Adipocyte (in vitro differentiated cells): ENCODE measurements at regions not wholly inside any gene's neighbourhood (a gene's known extent, or its start where the extent isn't known, plus 50 kb on each side); places are given as distances from the start of the nearest gene placed in this dataset.
A peak's percentile ranks its signal among the peaks of the same experiment; 100 is the strongest.

ENCODE experiments used
- DNase-seq: peaks from one replicate; pipeline ENCODE4 v3.0.0-alpha.2; 2015; ENCODE audit warnings: low read depth
- H3K27me3 ChIP-seq: replicated peaks from 2 replicates; pipeline ENCODE4 v1.7.0; 2013; ENCODE audit warnings: mild to moderate bottlenecking, low read length, moderate library complexity; ENCODE audit not compliant: control insufficient read depth, insufficient read depth
- H3K36me3 ChIP-seq: 2 replicates; pipeline ENCODE4 v1.7.0; 2013; ENCODE audit warnings: low read length, mild to moderate bottlenecking, moderate library complexity; ENCODE audit not compliant: control insufficient read depth, insufficient read depth, severe bottlenecking
- H3K4me1 ChIP-seq: 2 replicates; pipeline ENCODE4 v1.7.0; 2013; ENCODE audit warnings: mild to moderate bottlenecking, low read length, moderate library complexity; ENCODE audit not compliant: control insufficient read depth, insufficient read depth
- H3K4me3 ChIP-seq: 2 replicates; pipeline ENCODE4 v1.7.0; 2013; ENCODE audit warnings: mild to moderate bottlenecking, low read length, moderate library complexity
- H3K9ac ChIP-seq: 2 replicates; pipeline ENCODE4 v1.7.0; 2013; ENCODE audit warnings: mild to moderate bottlenecking, low read length, moderate library complexity
- H3K9me3 ChIP-seq: 2 replicates; pipeline ENCODE4 v1.7.0; 2013; ENCODE audit warnings: mild to moderate bottlenecking, low read length, moderate library complexity; ENCODE audit not compliant: control insufficient read depth

DNA sequence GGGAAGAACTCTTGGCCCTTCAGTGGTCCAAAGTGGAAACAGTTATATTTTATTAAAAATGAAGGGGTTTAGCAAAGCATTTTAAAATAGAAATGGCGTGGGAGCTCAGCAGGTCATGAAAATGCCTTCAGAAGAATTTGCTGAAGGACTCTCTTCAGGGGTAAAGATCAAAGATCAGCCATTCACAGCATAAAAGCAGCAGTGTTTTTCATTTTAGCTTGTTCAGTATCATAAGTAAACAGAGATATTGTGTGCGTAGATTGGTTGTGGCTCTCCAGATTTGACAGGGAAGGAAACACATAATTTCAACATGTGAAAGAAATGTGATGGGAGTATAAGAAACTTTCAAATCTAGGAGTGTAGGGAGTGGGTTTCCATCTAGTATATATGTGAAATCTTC, 519.2 kb upstream of the MAP3K7 start:
- Histone ChIP-seq H3K27me3 (peaks cover 4% of the 10 kb centered on the region), H3K4me3 (no peak overlapping the region), H3K9ac (no peak overlapping the region), H3K4me1 (no peaks in the 10 kb centered on the region), H3K9me3 (no peaks in the 10 kb centered on the region), H3K36me3 (no peaks in the 10 kb centered on the region)
- DNase-seq: no peak

GRCh38 chr6:91105532-91105931, 518.7 kb upstream of the MAP3K7 start:
- peaks cover 4% of the 10 kb centered on the region for H3K27me3 ChIP-seq
- no peak for DNase-seq
- H3K4me1 ChIP-seq: no peaks in the 10 kb centered on the region
- H3K4me3 ChIP-seq: no peak overlapping the region
- no peak overlapping the region for H3K9ac ChIP-seq
- no peaks in the 10 kb centered on the region for H3K36me3 ChIP-seq
- H3K9me3 ChIP-seq: no peaks in the 10 kb centered on the region

GRCh38 chr6:91099479-91099878, 512.6 kb upstream of the MAP3K7 start:
- Histone ChIP-seq H3K27me3 (no peaks in the 10 kb centered on the region), H3K4me3 (no peak overlapping the region), H3K9ac (no peak overlapping the region), H3K36me3 (no peaks in the 10 kb centered on the region), H3K9me3 (no peaks in the 10 kb centered on the region), H3K4me1 (peaks cover 9% of the 10 kb centered on the region)
- no peak for DNase-seq

DNA sequence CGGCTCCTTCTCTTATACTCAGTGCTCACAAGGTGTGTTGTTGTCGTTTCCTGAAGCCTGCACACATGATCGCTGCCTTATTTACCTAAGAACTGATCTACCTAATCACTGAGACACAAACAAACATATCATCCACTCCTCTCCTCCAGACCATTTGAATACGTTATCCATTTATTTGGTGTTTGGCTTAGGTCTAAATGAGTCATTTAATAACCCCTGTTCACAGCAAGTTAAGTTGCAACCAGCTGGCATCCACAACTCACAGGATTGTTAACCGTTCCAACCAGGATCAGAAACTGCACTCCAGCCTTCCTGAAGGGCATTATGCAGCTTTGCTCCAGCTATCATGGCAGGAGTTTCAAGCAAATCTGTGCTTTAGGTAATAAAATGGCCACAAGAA, 511.1 kb upstream of the MAP3K7 start:
- no peak overlapping the region for H3K4me3 ChIP-seq
- no peaks in the 10 kb centered on the region for H3K27me3 ChIP-seq
- no peaks in the 10 kb centered on the region for H3K36me3 ChIP-seq
- H3K9me3 ChIP-seq: no peaks in the 10 kb centered on the region
- H3K4me1 ChIP-seq: peaks cover 9% of the 10 kb centered on the region
- H3K9ac ChIP-seq: no peak overlapping the region
- DNase-seq: no peak

GRCh38 chr6:91097364-91097763, 510.5 kb upstream of the MAP3K7 start:
- DNase-seq: no peak
- no peak overlapping the region for H3K9ac ChIP-seq
- H3K27me3 ChIP-seq: no peaks in the 10 kb centered on the region
- H3K9me3 ChIP-seq: no peaks in the 10 kb centered on the region
- H3K4me3 ChIP-seq: no peak overlapping the region
- no peaks in the 10 kb centered on the region for H3K36me3 ChIP-seq
- peaks cover 9% of the 10 kb centered on the region for H3K4me1 ChIP-seq

- no peaks in the 10 kb centered on the region for H3K27me3 ChIP-seq
- H3K4me1 ChIP-seq: peaks cover 9% of the 10 kb centered on the region
- no peak overlapping the region for H3K4me3 ChIP-seq
- no peak overlapping the region for H3K9ac ChIP-seq
- DNase-seq: no peak
- H3K36me3 ChIP-seq: no peaks in the 10 kb centered on the region
- H3K9me3 ChIP-seq: no peaks in the 10 kb centered on the region
Observed at GRCh38 chr6:91094806-91095475, 508.1 kb upstream of the MAP3K7 start.

DNA sequence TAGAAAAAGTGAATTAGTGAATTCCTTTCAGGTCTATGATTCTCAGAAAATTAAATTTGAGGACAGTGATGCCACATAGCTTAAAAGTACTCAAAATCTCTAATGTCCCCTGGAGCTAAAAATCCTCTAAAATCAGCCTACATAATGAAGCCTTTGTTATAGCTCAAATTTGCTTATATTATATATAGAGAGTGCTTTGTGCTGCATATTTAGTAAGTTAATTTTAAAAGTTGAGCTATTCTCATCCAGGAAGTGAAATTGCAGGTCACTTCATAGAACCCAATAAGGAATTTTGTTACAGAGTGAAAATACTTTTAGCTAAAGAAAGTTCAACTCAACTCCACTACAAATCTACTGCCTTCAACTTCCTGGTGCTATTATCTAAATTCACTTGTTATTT, 507.5 kb upstream of the MAP3K7 start:
- DNase-seq: no peak
- no peaks in the 10 kb centered on the region for H3K36me3 ChIP-seq
- H3K4me3 ChIP-seq: no peak overlapping the region
- peaks cover 9% of the 10 kb centered on the region for H3K4me1 ChIP-seq
- no peaks in the 10 kb centered on the region for H3K9me3 ChIP-seq
- H3K9ac ChIP-seq: no peak overlapping the region
- H3K27me3 ChIP-seq: no peaks in the 10 kb centered on the region

- H3K36me3 ChIP-seq: no peaks in the 10 kb centered on the region
- peaks cover 4% of the 10 kb centered on the region for H3K27me3 ChIP-seq
- no peak overlapping the region for H3K4me3 ChIP-seq
- no peak for DNase-seq
- H3K4me1 ChIP-seq: peaks cover 6% of the 10 kb centered on the region
- no peak overlapping the region for H3K9ac ChIP-seq
- H3K9me3 ChIP-seq: no peaks in the 10 kb centered on the region
Observed at GRCh38 chr6:91088976-91089375, 502.1 kb upstream of the MAP3K7 start.

DNA sequence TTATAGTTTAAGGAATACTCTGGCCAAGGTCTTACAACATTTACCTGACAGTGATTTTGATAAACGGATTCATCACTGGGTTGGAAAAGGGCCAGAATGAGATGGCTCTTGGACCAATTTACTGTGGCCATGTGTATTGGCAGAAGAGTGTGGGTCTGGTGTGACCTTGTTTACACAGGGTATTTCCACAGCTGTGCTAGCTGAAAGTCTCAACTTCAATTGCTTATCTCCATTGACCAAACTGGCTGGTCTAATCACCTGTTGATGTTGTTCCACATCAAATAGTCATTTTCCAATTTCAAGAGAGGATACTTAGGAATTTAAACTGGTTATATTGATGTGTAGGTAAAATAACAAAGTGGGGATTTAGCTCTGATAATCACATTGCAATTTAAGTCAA, 501.6 kb upstream of the MAP3K7 start:
- Histone ChIP-seq H3K9me3 (no peaks in the 10 kb centered on the region), H3K27me3 (peaks cover 4% of the 10 kb centered on the region), H3K4me1 (peaks cover 11% of the 10 kb centered on the region), H3K36me3 (no peaks in the 10 kb centered on the region), H3K9ac (no peak overlapping the region), H3K4me3 (no peak overlapping the region)
- no peak for DNase-seq

DNA sequence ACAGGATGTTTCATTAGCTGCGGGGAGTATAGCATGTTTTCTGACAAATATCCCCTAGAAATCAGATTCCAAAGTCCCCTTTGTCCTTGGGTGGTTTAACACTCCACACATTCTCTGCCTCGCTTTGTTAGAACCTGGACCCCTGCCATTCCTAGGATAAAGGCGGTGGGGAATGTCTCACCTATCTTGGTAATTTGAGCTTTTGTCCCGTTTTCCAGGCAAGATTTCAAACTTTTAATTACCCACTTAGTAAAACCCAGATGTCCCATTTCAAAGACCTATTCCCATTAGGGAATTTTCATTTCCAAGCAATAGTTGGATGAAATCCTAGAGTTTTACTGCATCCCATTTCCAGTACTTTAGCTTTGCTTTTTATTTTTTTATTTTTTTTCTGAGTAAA, 501.0 kb upstream of the MAP3K7 start:
- peaks cover 17% of the 10 kb centered on the region for H3K4me1 ChIP-seq
- H3K4me3 ChIP-seq: no peak overlapping the region
- no peaks in the 10 kb centered on the region for H3K9me3 ChIP-seq
- H3K36me3 ChIP-seq: no peaks in the 10 kb centered on the region
- peaks cover 4% of the 10 kb centered on the region for H3K27me3 ChIP-seq
- H3K9ac ChIP-seq: no peak overlapping the region
- no peak for DNase-seq

GRCh38 chr6:91083211-91083610, 496.3 kb upstream of the MAP3K7 start:
- H3K4me3 ChIP-seq: peak overlapping the region; percentile 28
- no peaks in the 10 kb centered on the region for H3K36me3 ChIP-seq
- H3K27me3 ChIP-seq: peaks cover 4% of the 10 kb centered on the region
- H3K9ac ChIP-seq: no peak overlapping the region
- H3K4me1 ChIP-seq: peaks cover 29% of the 10 kb centered on the region
- no peaks in the 10 kb centered on the region for H3K9me3 ChIP-seq
- no peak for DNase-seq

DNA sequence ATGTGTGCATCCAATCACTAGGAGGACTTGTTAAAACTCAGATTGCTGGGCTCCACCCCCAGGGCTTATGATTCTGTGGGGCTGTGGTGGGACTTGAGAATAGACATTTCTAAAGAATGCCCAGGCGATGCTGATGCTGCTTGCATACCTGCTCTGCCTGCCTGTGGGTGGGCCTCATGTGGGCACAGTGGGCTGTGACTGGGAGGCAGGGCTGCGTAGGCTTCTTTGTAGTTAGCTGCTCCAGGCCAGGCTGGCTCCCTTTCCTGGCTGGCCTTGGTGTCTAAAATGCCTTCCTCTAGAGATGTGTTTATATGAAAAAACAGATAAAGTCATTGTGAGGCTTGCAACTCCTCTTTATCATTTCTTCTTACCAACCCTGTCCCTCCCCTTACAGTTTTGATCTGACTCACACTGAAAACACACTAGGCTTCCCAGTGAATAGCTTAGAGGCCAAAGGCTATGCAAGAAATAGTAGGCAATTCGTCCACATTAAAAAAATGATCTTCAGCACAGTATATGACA, 495.5 kb upstream of the MAP3K7 start:
- Histone ChIP-seq H3K4me3 (peak overlapping the region; percentile 28), H3K36me3 (no peaks in the 10 kb centered on the region), H3K4me1 (peaks cover 27% of the 10 kb centered on the region), H3K27me3 (no peaks in the 10 kb centered on the region), H3K9ac (no peak overlapping the region), H3K9me3 (no peaks in the 10 kb centered on the region)
- no peak for DNase-seq
